IMR-90 (cell line): ENCODE measurements at regions not wholly inside any gene's neighbourhood (a gene's known extent, or its start where the extent isn't known, plus 50 kb on each side); places are given as distances from the start of the nearest gene placed in this dataset.

Source experiments
- ATAC-seq: fragments of 200-7000 bp; cut with Tn5 transposase; 2 replicates; pipeline ENCODE4 v1.9.1; 2020; ENCODE audit warnings: low read depth, mild to moderate bottlenecking, moderate library complexity
- BruUV-seq: library from RNA; stranded (reverse); fragments of 400-500 nt; replicated peaks from 2 replicates; lab custom pipeline; 2021; lab: Mats Ljungman, UMichigan
- CTCF ChIA-PET: fragments of 300-600 bp; formaldehyde crosslinking; extraction: SDS; loops from one replicate; lab custom pipeline; 2021; ENCODE audit warnings: antibody characterized with exemption; lab: Yijun Ruan, JAX
- POLR2A ChIA-PET: fragments of 300-600 bp; sonication (Branson Sonifier 250); formaldehyde crosslinking; loops from one replicate; lab custom pipeline; 2022; ENCODE audit warnings: antibody characterized with exemption; ENCODE audit not compliant: unreplicated experiment; lab: Charles Lee
- DNase-seq: peaks from one replicate; pipeline ENCODE4 v3.0.0; 2013
- H2AFZ ChIP-seq: replicated peaks from 2 replicates; pipeline ENCODE3; 2013; ENCODE audit warnings: low read length, mild to moderate bottlenecking; ENCODE audit not compliant: poor library complexity
- H2AK5ac ChIP-seq: 2 replicates; pipeline ENCODE4 v1.6.1; 2013; ENCODE audit warnings: low read depth, low read length, inconsistent platforms
- H2AK9ac ChIP-seq: replicated peaks from 2 replicates; pipeline ENCODE3; 2013; ENCODE audit warnings: mild to moderate bottlenecking, low read depth, low read length, moderate library complexity; ENCODE audit not compliant: poor library complexity
- H2BK120ac ChIP-seq: 2 replicates; pipeline ENCODE4 v1.6.1; 2013; ENCODE audit warnings: low read depth, low read length, inconsistent platforms
- H2BK15ac ChIP-seq: 3 replicates; pipeline ENCODE4 v1.6.1; 2013; ENCODE audit warnings: low read depth, low read length, inconsistent platforms
- H2BK20ac ChIP-seq: 2 replicates; pipeline ENCODE4 v1.6.1; 2013; ENCODE audit warnings: low read depth, mild to moderate bottlenecking, inconsistent platforms, low read length, moderate library complexity
- H2BK5ac ChIP-seq: 2 replicates; pipeline ENCODE4 v1.6.1; 2013; ENCODE audit warnings: mild to moderate bottlenecking, low read depth, low read length, inconsistent platforms; ENCODE audit not compliant: poor library complexity, severe bottlenecking
- H3K14ac ChIP-seq: replicated peaks from 2 replicates; pipeline ENCODE4 v1.6.1; 2013; ENCODE audit warnings: low read depth, low read length, inconsistent platforms
- H3K18ac ChIP-seq: 2 replicates; pipeline ENCODE4 v1.6.1; 2013; ENCODE audit warnings: low read depth, low read length, control low read depth
- H3K23ac ChIP-seq: 2 replicates; pipeline ENCODE4 v1.6.1; 2013; ENCODE audit warnings: low read depth, low read length, inconsistent platforms
- H3K27ac ChIP-seq: 2 replicates; pipeline ENCODE4 v1.5.1; 2013; ENCODE audit warnings: mild to moderate bottlenecking, control low read depth, low read length; ENCODE audit not compliant: insufficient read depth
- H3K27me3 ChIP-seq: 2 replicates; pipeline ENCODE4 v1.6.1; 2013; ENCODE audit warnings: low read length; ENCODE audit not compliant: control insufficient read depth, insufficient read depth
- H3K36me3 ChIP-seq: 2 replicates; pipeline ENCODE4 v1.6.1; 2013; ENCODE audit warnings: low read length, mixed read lengths; ENCODE audit not compliant: control insufficient read depth, insufficient read depth
- H3K4ac ChIP-seq: 2 replicates; pipeline ENCODE4 v1.6.1; 2013; ENCODE audit warnings: low read depth, low read length, inconsistent platforms
- H3K4me1 ChIP-seq: 2 replicates; pipeline ENCODE4 v1.6.1; 2013; ENCODE audit warnings: low read length, mixed read lengths; ENCODE audit not compliant: control insufficient read depth, insufficient read depth
- H3K4me2 ChIP-seq: 2 replicates; pipeline ENCODE4 v1.6.1; 2013; ENCODE audit warnings: low read depth, mild to moderate bottlenecking, control low read depth, low read length, moderate library complexity
- H3K4me3 ChIP-seq: 2 replicates; pipeline ENCODE4 v1.5.1; 2013; ENCODE audit warnings: low read depth, mild to moderate bottlenecking, control low read depth, low read length, moderate library complexity; ENCODE audit not compliant: insufficient read depth
- H3K56ac ChIP-seq: 2 replicates; pipeline ENCODE4 v1.6.1; 2013; ENCODE audit warnings: low read length, inconsistent platforms; ENCODE audit not compliant: insufficient read depth; ENCODE audit errors: extremely low read depth
- H3K79me1 ChIP-seq, 2 experiments: 2 replicates each; pipeline ENCODE4 v1.6.1; 2013; ENCODE audit warnings: low read length in 2 of 2, inconsistent platforms in 1 of 2, low read depth in 1 of 2
- H3K9ac ChIP-seq: 2 replicates; pipeline ENCODE4 v1.6.1; 2013; ENCODE audit warnings: low read depth, low read length, control low read depth
- H3K9me1 ChIP-seq: 2 replicates; pipeline ENCODE4 v1.6.1; 2013; ENCODE audit warnings: low read length, inconsistent platforms; ENCODE audit not compliant: insufficient read depth
- H3K9me3 ChIP-seq: 2 replicates; pipeline ENCODE4 v1.6.1; 2013; ENCODE audit warnings: low read length; ENCODE audit not compliant: control insufficient read depth, insufficient read depth
- H4K20me1 ChIP-seq: 2 replicates; pipeline ENCODE4 v1.6.1; 2013; ENCODE audit warnings: low read length, inconsistent platforms; ENCODE audit not compliant: insufficient read depth
- H4K5ac ChIP-seq: 2 replicates; pipeline ENCODE4 v1.6.1; 2013; ENCODE audit warnings: mild to moderate bottlenecking, low read depth, low read length, control low read depth
- H4K8ac ChIP-seq, 2 experiments: 2 replicates each; pipeline ENCODE4 v1.6.1; 2013; ENCODE audit warnings: low read depth in 2 of 2, low read length in 2 of 2, control low read depth in 1 of 2, inconsistent platforms in 1 of 2
- H4K91ac ChIP-seq: 2 replicates; pipeline ENCODE4 v1.6.1; 2013; ENCODE audit warnings: low read depth, low read length, inconsistent platforms; ENCODE audit not compliant: insufficient read depth
- BHLHE40 ChIP-seq: fragments of 150-350 bp; IDR thresholded peaks from 2 replicates; pipeline ENCODE4 v1.6.1; 2016; ENCODE audit warnings: mild to moderate bottlenecking, low read depth, low read length
- CEBPB ChIP-seq: IDR thresholded peaks from 2 replicates; pipeline ENCODE4 v1.6.1; 2012; ENCODE audit warnings: low read depth, low read length, improper control_type of control experiment
- CHD1 ChIP-seq: IDR thresholded peaks from 2 replicates; pipeline ENCODE4 v1.6.1; 2012; ENCODE audit warnings: low read depth, low read length, improper control_type of control experiment
- FOS ChIP-seq: fragments of 150-350 bp; IDR thresholded peaks from 2 replicates; pipeline ENCODE4 v1.6.1; 2016; ENCODE audit warnings: low read depth, low read length
- MAFK ChIP-seq: IDR thresholded peaks from 2 replicates; pipeline ENCODE4 v1.6.1; 2012; ENCODE audit warnings: low read depth, low read length, improper control_type of control experiment
- MAZ ChIP-seq: IDR thresholded peaks from 2 replicates; pipeline ENCODE4 v1.6.1; 2012; ENCODE audit warnings: low read depth, mild to moderate bottlenecking, low read length, improper control_type of control experiment, moderate library complexity, borderline replicate concordance
- MXI1 ChIP-seq: IDR thresholded peaks from 2 replicates; pipeline ENCODE4 v1.6.1; 2012; ENCODE audit warnings: low read depth, mild to moderate bottlenecking, low read length, moderate library complexity, borderline replicate concordance
- NFE2L2 ChIP-seq: fragments of 150-350 bp; IDR thresholded peaks from 2 replicates; pipeline ENCODE4 v1.6.1; 2016; ENCODE audit warnings: low read depth, mild to moderate bottlenecking, low read length
- POLR2A ChIP-seq: IDR thresholded peaks from 2 replicates; pipeline ENCODE4 v1.6.1; 2012; ENCODE audit warnings: mild to moderate bottlenecking, low read depth, low read length
- RAD21 ChIP-seq: IDR thresholded peaks from 2 replicates; pipeline ENCODE4 v1.6.1; 2012; ENCODE audit warnings: low read length, improper control_type of control experiment
- RCOR1 ChIP-seq: IDR thresholded peaks from 2 replicates; pipeline ENCODE4 v1.6.1; 2012; ENCODE audit warnings: mild to moderate bottlenecking, low read length, improper control_type of control experiment; ENCODE audit not compliant: insufficient replicate concordance
- RFX5 ChIP-seq: IDR thresholded peaks from 2 replicates; pipeline ENCODE4 v1.8.0; 2012; ENCODE audit warnings: low read depth, mild to moderate bottlenecking, low read length, moderate library complexity
- WGBS, 2 experiments: methylation state at CpG; one replicate each; pipeline versions ENCODE4 v1.1.5 to v1.1.7; 2013; ENCODE audit warnings: missing lambda C conversion rate in 2 of 2; ENCODE audit not compliant: insufficient read length in 1 of 2; ENCODE audit errors: extremely low coverage in 2 of 2; 5-methylcytosine and 5-hydroxymethylcytosine counted together
- dilution Hi-C: fragments of 300-500 bp; cut with HindIII; formaldehyde crosslinking; loops from one replicate; pipeline ENCODE4 v1.14.3; 2018; ENCODE audit warnings: low sequenced_read_pairs; ENCODE audit not compliant: unreplicated experiment
- in situ Hi-C: fragments of 300-500 bp; cut with MboI; formaldehyde crosslinking; loops from 3 replicates; pipeline ENCODE4 v1.14.3; 2019; ENCODE audit warnings: low sequenced_read_pairs, inconsistent platforms, mixed read lengths
- intact Hi-C: fragments of 100-400 bp; cut with micrococcal nuclease; formaldehyde crosslinking; loops from 2 replicates; pipeline ENCODE4 v1.10.0; 2022
- TF ChIP-seq, protein P1 (sequence below): fragments of 150-350 bp; IDR thresholded peaks from 2 replicates; pipeline ENCODE4 v1.6.1; 2017; ENCODE audit warnings: mild to moderate bottlenecking, antibody characterized with exemption, low read length, low read depth
- TF ChIP-seq, protein P2 (sequence below): fragments of 150-350 bp; IDR thresholded peaks from 2 replicates; pipeline ENCODE4 v1.6.1; 2016; ENCODE audit warnings: low read depth, mild to moderate bottlenecking, low read length, moderate library complexity, borderline replicate concordance

DNA sequence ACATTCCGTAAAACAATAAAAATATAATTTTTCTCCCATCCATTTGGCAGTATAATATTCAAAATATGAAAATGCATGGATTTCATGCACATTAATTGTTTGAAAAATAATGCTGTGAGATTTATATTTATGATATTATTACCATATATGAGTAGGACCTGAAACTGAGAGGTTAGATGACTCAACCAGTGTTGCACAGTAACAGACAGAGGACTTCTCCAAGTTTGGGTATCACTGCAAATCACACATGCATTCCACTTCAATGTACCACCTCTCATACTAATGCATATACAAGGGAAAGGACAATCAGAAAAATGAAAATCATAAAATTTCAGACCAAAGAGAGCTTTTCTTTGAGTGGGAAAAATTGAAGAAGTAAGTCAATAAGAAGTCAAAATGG is 269.5 kb downstream of the SOCS6 start:
- no peak overlapping the region for H2BK15ac ChIP-seq
- ChIA-PET POLR2A (no interaction called here), CTCF (no interaction called here)
- DNase-seq = no peak
- TF ChIP-seq NFE2L2 = no peak
- no peak for TF ChIP-seq BHLHE40
- no peak for TF ChIP-seq MXI1
- no peak for TF ChIP-seq RCOR1
- TF ChIP-seq, protein P1, sequence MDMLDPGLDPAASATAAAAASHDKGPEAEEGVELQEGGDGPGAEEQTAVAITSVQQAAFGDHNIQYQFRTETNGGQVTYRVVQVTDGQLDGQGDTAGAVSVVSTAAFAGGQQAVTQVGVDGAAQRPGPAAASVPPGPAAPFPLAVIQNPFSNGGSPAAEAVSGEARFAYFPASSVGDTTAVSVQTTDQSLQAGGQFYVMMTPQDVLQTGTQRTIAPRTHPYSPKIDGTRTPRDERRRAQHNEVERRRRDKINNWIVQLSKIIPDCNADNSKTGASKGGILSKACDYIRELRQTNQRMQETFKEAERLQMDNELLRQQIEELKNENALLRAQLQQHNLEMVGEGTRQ = no peak
- TF ChIP-seq MAFK = no peak
- TF ChIP-seq CHD1 = no peak
- TF ChIP-seq CEBPB = no peak
- no peak for TF ChIP-seq POLR2A
- no peak for TF ChIP-seq FOS
- TF ChIP-seq MAZ = no peak
- no peak for TF ChIP-seq RFX5
- TF ChIP-seq RAD21 = no peak
- TF ChIP-seq, protein P2, sequence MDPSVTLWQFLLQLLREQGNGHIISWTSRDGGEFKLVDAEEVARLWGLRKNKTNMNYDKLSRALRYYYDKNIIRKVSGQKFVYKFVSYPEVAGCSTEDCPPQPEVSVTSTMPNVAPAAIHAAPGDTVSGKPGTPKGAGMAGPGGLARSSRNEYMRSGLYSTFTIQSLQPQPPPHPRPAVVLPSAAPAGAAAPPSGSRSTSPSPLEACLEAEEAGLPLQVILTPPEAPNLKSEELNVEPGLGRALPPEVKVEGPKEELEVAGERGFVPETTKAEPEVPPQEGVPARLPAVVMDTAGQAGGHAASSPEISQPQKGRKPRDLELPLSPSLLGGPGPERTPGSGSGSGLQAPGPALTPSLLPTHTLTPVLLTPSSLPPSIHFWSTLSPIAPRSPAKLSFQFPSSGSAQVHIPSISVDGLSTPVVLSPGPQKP = no peak
- no peaks in the 10 kb centered on the region for H3K79me1 ChIP-seq
- in situ Hi-C loops (no loop called here), dilution Hi-C loops (no loop called here), intact Hi-C loops (no loop called here)
- H3K14ac ChIP-seq = no peak overlapping the region
- H3K23ac ChIP-seq = no peak overlapping the region
- H3K4ac ChIP-seq = no peak overlapping the region
- no TSS peak for BruUV-seq
- H4K5ac ChIP-seq = no peak overlapping the region
- H3K27ac ChIP-seq = no peak overlapping the region
- no peak overlapping the region for H2AK9ac ChIP-seq
- H2AFZ ChIP-seq = no peak overlapping the region
- no peaks in the 10 kb centered on the region for H4K20me1 ChIP-seq
- H3K36me3 ChIP-seq = no peaks in the 10 kb centered on the region
- H2BK20ac ChIP-seq = no peak overlapping the region
- no peak overlapping the region for H2BK120ac ChIP-seq
- H3K4me3 ChIP-seq = no peak overlapping the region
- H4K8ac ChIP-seq = no peak overlapping the region
- WGBS, 2 experiments = no CpG with 5 or more reads among the region's 1 CpG
- no peaks in the 10 kb centered on the region for H3K27me3 ChIP-seq
- no peak overlapping the region for H3K9ac ChIP-seq
- no peaks in the 10 kb centered on the region for H3K9me1 ChIP-seq
- H3K9me3 ChIP-seq = no peaks in the 10 kb centered on the region
- no peak overlapping the region for H3K18ac ChIP-seq
- H2AK5ac ChIP-seq = no peak overlapping the region
- H2BK5ac ChIP-seq = no peak overlapping the region
- ATAC-seq = no peak
- no peak overlapping the region for H3K4me2 ChIP-seq
- H3K4me1 ChIP-seq = no peaks in the 10 kb centered on the region
- no peak overlapping the region for H3K56ac ChIP-seq
- no peak overlapping the region for H4K91ac ChIP-seq
